ENCODE measurements at regions not wholly inside any gene's neighbourhood (a gene's known extent, or its start where the extent isn't known, plus 50 kb on each side); places are given as distances from the start of the nearest gene placed in this dataset.

DNA sequence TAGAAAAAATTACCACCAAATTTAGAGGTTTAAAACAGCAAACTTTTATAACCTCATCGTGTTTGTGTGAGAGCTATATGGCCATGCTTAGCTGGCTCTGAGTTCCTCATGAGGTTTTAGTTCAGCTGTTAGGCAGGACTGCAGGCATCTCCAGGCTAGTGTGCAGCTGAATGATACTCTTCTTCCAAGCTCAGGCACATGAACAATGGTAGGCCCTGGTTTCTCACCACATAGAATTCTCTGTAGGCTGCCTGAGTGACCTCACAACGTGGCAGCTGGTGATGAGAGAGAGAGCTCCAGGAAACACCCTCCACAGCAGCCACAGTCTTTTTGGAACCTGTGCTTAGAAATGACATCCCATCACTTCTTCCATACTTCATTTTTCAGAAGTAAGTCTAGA, 540.6 kb upstream of the MIR17HG start:
- peaks cover 2% of the 10 kb centered on the region for H3K9me3 Mint-ChIP-seq
- H3K4me3 Mint-ChIP-seq: no peak overlapping the region
- no peak for DNase-seq (ENCODE audit: low read depth, low spot score)
- H3K4me1 Mint-ChIP-seq: no peaks in the 10 kb centered on the region
- H3K27me3 Mint-ChIP-seq (ENCODE audit: low read depth): no peaks in the 10 kb centered on the region
- TF ChIP-seq, protein P1, sequence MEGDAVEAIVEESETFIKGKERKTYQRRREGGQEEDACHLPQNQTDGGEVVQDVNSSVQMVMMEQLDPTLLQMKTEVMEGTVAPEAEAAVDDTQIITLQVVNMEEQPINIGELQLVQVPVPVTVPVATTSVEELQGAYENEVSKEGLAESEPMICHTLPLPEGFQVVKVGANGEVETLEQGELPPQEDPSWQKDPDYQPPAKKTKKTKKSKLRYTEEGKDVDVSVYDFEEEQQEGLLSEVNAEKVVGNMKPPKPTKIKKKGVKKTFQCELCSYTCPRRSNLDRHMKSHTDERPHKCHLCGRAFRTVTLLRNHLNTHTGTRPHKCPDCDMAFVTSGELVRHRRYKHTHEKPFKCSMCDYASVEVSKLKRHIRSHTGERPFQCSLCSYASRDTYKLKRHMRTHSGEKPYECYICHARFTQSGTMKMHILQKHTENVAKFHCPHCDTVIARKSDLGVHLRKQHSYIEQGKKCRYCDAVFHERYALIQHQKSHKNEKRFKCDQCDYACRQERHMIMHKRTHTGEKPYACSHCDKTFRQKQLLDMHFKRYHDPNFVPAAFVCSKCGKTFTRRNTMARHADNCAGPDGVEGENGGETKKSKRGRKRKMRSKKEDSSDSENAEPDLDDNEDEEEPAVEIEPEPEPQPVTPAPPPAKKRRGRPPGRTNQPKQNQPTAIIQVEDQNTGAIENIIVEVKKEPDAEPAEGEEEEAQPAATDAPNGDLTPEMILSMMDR (conservative IDR thresholded peaks at IDR 0.05): no peak
- H3K27ac Mint-ChIP-seq (ENCODE audit: unreplicated experiment): no peak overlapping the region
- no peaks in the 10 kb centered on the region for H3K36me3 Mint-ChIP-seq (ENCODE audit: low read depth)

DNA sequence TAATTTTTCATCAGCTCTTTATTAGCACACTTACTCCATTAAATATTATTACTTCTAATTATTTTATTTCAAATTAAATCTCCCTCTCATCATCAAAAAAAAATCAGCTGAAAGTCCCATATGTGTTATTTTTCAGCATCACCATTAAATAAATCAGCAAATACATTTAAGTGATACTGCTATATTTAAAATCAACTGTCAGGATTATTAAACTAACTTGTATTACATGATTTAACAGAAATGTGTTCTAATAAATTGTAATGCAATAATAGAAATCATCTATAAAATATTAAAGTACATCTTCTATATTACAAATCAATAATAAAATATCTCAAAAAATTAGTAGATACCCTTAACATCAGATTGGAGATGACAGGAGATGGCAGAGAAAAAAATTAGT, 538.6 kb upstream of the MIR17HG start:
- peaks cover 2% of the 10 kb centered on the region for H3K9me3 Mint-ChIP-seq
- H3K4me1 Mint-ChIP-seq: no peaks in the 10 kb centered on the region
- no peaks in the 10 kb centered on the region for H3K27me3 Mint-ChIP-seq (ENCODE audit: low read depth)
- H3K4me3 Mint-ChIP-seq: no peak overlapping the region
- H3K36me3 Mint-ChIP-seq (ENCODE audit: low read depth): no peaks in the 10 kb centered on the region
- no peak overlapping the region for H3K27ac Mint-ChIP-seq (ENCODE audit: unreplicated experiment)
- DNase-seq (ENCODE audit: low read depth, low spot score): no peak
- TF ChIP-seq, protein P1 (conservative IDR thresholded peaks at IDR 0.05): no peak

DNA sequence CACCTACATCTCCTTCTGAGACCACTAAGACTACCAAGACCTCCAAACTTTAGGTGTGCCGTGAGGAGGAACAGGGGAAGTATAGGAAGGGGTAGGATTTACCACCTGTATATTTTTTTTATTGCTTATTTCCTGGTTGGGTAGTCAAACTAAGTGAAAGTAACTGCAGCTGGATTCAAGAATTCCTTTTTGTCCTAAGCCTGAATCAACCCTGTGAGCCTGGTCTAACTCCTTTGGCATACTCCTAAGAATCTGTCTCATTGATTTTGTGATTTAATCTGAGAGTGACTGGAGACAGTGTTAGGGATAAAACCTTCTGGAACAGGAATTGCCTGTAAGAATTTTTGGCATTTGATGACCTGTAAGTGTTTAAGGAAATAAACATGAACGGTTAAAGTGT, 523.5 kb upstream of the MIR17HG start:
- no peaks in the 10 kb centered on the region for H3K36me3 Mint-ChIP-seq (ENCODE audit: low read depth)
- no peak overlapping the region for H3K4me3 Mint-ChIP-seq
- no peaks in the 10 kb centered on the region for H3K4me1 Mint-ChIP-seq
- H3K27me3 Mint-ChIP-seq (ENCODE audit: low read depth): no peaks in the 10 kb centered on the region
- TF ChIP-seq, protein P1 (conservative IDR thresholded peaks at IDR 0.05): no peak
- no peak overlapping the region for H3K27ac Mint-ChIP-seq (ENCODE audit: unreplicated experiment)
- H3K9me3 Mint-ChIP-seq: peaks cover 5% of the 10 kb centered on the region
- no peak for DNase-seq (ENCODE audit: low read depth, low spot score)

DNA sequence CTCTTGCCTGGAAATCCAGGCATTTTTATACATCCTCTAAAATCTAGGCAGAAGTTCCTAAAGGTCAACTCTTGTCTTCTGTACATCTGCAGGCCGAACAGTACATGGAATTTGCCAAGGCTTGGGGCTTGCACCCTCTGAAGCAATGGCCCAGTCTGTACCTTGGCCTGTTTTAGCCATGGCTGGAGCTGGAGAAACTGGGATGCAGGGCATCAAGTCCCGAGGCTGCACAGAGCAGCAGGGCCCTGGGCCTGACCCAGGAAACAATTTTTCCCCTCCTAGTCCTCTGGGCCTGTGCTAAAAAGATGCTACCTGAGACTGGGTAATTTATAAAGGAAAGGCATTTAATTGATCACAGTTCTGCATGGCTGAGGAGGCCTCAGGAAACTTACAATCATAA, 520.8 kb upstream of the MIR17HG start:
- Mint-ChIP-seq H3K4me3 (no peak overlapping the region), H3K4me1 (no peaks in the 10 kb centered on the region), H3K9me3 (peaks cover 7% of the 10 kb centered on the region), H3K27ac (ENCODE audit: unreplicated experiment) (no peak overlapping the region), H3K36me3 (ENCODE audit: low read depth) (no peaks in the 10 kb centered on the region), H3K27me3 (ENCODE audit: low read depth) (no peaks in the 10 kb centered on the region)
- no peak for DNase-seq (ENCODE audit: low read depth, low spot score)
- TF ChIP-seq, protein P1 (conservative IDR thresholded peaks at IDR 0.05): no peak

DNA sequence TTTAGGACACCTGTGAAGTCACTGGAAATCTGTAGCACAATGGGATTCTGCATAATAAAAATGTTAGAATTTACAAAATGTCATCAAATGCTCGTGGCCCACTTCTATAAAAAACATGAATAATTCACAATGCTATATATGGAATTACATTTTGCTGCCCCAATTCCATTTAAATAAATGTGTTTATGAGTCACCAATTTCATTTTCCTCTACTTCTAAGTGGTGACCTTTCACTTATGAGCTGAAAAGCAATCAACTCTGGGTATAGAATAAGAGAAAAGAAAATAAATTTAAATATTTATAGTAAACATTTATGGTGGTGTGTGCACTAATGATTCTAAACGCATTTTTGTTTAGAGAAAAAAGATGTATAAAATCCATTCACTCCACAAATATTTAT, 516.7 kb upstream of the MIR17HG start:
- H3K27me3 Mint-ChIP-seq (ENCODE audit: low read depth): no peaks in the 10 kb centered on the region
- TF ChIP-seq, protein P1 (conservative IDR thresholded peaks at IDR 0.05): no peak
- H3K36me3 Mint-ChIP-seq (ENCODE audit: low read depth): no peaks in the 10 kb centered on the region
- no peaks in the 10 kb centered on the region for H3K4me1 Mint-ChIP-seq
- H3K4me3 Mint-ChIP-seq: no peak overlapping the region
- no peak overlapping the region for H3K27ac Mint-ChIP-seq (ENCODE audit: unreplicated experiment)
- DNase-seq (ENCODE audit: low read depth, low spot score): no peak
- peaks cover 7% of the 10 kb centered on the region for H3K9me3 Mint-ChIP-seq

DNA sequence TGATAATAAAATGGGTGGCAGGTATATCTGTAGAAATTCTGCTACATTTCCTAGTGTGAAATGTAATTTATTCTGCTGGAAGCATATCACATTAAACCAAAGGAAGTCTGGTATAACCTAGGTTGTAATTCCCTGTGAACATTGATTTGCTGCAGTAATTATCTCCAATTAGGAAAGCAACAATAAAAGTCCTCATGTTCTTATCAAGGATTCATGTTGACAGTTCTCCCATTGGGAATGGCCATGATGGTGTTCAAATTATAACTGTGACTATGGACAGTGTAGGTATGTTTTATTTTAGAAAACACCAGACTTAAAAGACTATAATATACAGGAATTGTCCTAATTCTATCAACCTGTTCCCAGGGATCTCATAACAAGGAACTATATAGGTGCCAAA, 513.5 kb upstream of the MIR17HG start:
- H3K4me1 Mint-ChIP-seq: no peaks in the 10 kb centered on the region
- H3K9me3 Mint-ChIP-seq: peaks cover 2% of the 10 kb centered on the region
- TF ChIP-seq, protein P1 (conservative IDR thresholded peaks at IDR 0.05): no peak
- DNase-seq (ENCODE audit: low read depth, low spot score): no peak
- H3K27ac Mint-ChIP-seq (ENCODE audit: unreplicated experiment): no peak overlapping the region
- H3K36me3 Mint-ChIP-seq (ENCODE audit: low read depth): no peaks in the 10 kb centered on the region
- no peak overlapping the region for H3K4me3 Mint-ChIP-seq
- H3K27me3 Mint-ChIP-seq (ENCODE audit: low read depth): no peaks in the 10 kb centered on the region
